NB4 (cell line): ENCODE measurements at regions not wholly inside any gene's neighbourhood (a gene's known extent, or its start where the extent isn't known, plus 50 kb on each side); places are given as distances from the start of the nearest gene placed in this dataset.

Source experiments
- MYC ChIP-seq: IDR thresholded peaks from 2 replicates; pipeline ENCODE4 v1.6.1; 2011; ENCODE audit warnings: low read depth, low read length
- POLR2A ChIP-seq: IDR thresholded peaks from 2 replicates; pipeline ENCODE4 v1.6.1; 2011; ENCODE audit warnings: mild to moderate bottlenecking; ENCODE audit not compliant: insufficient read length; ENCODE audit errors: extremely low read depth
- TF ChIP-seq, protein P1 (sequence below): IDR thresholded peaks from one replicate; pipeline ENCODE4 v1.5.1; 2012; ENCODE audit warnings: low read depth, low read length

DNA sequence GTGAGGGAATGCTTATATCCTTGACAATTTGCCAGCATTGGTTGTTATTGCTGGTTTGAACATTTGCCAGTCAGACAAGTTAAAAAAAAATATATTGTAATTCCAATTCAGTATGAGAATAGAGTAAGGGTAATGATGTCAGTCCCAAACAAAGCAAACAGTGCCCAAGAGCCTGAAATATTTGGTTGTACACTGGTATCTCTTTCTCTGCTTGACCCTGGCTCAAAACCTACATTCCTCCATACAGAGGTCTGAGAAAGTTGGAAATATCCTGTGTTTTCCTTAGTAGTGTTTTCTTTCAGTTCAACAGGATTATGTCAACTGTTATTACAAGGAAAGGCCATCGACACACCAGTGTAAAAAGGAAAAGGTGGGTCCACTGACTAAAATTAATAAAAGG lies 145.6 kb downstream of the MRPL39 start:
- TF ChIP-seq, protein P1, sequence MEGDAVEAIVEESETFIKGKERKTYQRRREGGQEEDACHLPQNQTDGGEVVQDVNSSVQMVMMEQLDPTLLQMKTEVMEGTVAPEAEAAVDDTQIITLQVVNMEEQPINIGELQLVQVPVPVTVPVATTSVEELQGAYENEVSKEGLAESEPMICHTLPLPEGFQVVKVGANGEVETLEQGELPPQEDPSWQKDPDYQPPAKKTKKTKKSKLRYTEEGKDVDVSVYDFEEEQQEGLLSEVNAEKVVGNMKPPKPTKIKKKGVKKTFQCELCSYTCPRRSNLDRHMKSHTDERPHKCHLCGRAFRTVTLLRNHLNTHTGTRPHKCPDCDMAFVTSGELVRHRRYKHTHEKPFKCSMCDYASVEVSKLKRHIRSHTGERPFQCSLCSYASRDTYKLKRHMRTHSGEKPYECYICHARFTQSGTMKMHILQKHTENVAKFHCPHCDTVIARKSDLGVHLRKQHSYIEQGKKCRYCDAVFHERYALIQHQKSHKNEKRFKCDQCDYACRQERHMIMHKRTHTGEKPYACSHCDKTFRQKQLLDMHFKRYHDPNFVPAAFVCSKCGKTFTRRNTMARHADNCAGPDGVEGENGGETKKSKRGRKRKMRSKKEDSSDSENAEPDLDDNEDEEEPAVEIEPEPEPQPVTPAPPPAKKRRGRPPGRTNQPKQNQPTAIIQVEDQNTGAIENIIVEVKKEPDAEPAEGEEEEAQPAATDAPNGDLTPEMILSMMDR = no peak
- TF ChIP-seq POLR2A (no peak), MYC (no peak)
